Tibial nerve (tissue), 4 donors: ENCODE measurements at regions not wholly inside any gene's neighbourhood (a gene's known extent, or its start where the extent isn't known, plus 50 kb on each side); places are given as distances from the start of the nearest gene placed in this dataset.

Source experiments
- DNase-seq, 2 donors: peaks; one replicate each; pipeline ENCODE4 v3.0.0-alpha.2; 2019; ENCODE audit warnings: low spot score in 2 of 2
- H3K27ac ChIP-seq, 4 donors: fragments of 200-600 bp; sonication (generic) in 3 of 4; one replicate each; pipeline ENCODE4 v1.5.1; 2017 to 2019; ENCODE audit warnings: mild to moderate bottlenecking in 1 of 4
- H3K27me3 ChIP-seq, 2 donors: fragments of 200-600 bp; sonication (generic) in 1 of 2; one replicate each; pipeline versions ENCODE4 v1.5.1 to v1.6.0; 2017 to 2019
- H3K36me3 ChIP-seq, 3 donors: fragments of 200-600 bp; sonication (generic); one replicate each; pipeline ENCODE4 v1.5.1; 2018 to 2019
- H3K4me1 ChIP-seq, 4 donors: fragments of 200-600 bp; sonication (generic) in 3 of 4; one replicate each; pipeline ENCODE4 v1.5.1; 2017 to 2019
- H3K4me3 ChIP-seq, 4 donors: fragments of 200-600 bp; sonication (generic) in 3 of 4; one replicate each; pipeline ENCODE4 v1.5.1; 2017 to 2019; ENCODE audit warnings: mild to moderate bottlenecking in 1 of 4, moderate library complexity in 1 of 4
- H3K9me3 ChIP-seq, 4 donors: fragments of 200-600 bp; sonication (generic) in 3 of 4; one replicate each; pipeline ENCODE4 v1.5.1; 2017 to 2019
- EP300 ChIP-seq, 2 donors: sonication (generic); formaldehyde crosslinking; IDR thresholded peaks; one replicate each; pipeline ENCODE4 v1.6.1; 2017; ENCODE audit warnings: antibody characterized with exemption in 2 of 2, mild to moderate bottlenecking in 1 of 2
- POLR2A ChIP-seq, 2 donors: fragments of 450-650 bp; IDR thresholded peaks; one replicate each; pipeline ENCODE4 v1.6.1; 2017; ENCODE audit warnings: antibody characterized with exemption in 2 of 2, mild to moderate bottlenecking in 2 of 2, moderate library complexity in 2 of 2
- WGBS, 2 donors: methylation state at CpG; one replicate each; pipeline ENCODE4 v1.1.5; 2018; 5-methylcytosine and 5-hydroxymethylcytosine counted together
- TF ChIP-seq, protein P1 (sequence below), 5 experiments: fragments of 200-600 bp in 3 of 5; fragments of 450-650 bp in 2 of 5; sonication (generic) in 3 of 5; IDR thresholded peaks; one replicate each; pipeline ENCODE4 v1.5.1; 2016 to 2019; ENCODE audit warnings: antibody characterized with exemption in 5 of 5, mild to moderate bottlenecking in 3 of 5, moderate library complexity in 2 of 5

GRCh38 chr1:105396001-105396400 lies 1646.3 kb downstream of the AMY1C start:
- no peak for DNase-seq
- Histone ChIP-seq H3K36me3 (no peaks in the 10 kb centered on the region), H3K4me3 (no peak overlapping the region), H3K27me3 (no peaks in the 10 kb centered on the region), H3K27ac (no peak overlapping the region), H3K4me1 (no peaks in the 10 kb centered on the region), H3K9me3 (no peaks in the 10 kb centered on the region)
- TF ChIP-seq, protein P1, sequence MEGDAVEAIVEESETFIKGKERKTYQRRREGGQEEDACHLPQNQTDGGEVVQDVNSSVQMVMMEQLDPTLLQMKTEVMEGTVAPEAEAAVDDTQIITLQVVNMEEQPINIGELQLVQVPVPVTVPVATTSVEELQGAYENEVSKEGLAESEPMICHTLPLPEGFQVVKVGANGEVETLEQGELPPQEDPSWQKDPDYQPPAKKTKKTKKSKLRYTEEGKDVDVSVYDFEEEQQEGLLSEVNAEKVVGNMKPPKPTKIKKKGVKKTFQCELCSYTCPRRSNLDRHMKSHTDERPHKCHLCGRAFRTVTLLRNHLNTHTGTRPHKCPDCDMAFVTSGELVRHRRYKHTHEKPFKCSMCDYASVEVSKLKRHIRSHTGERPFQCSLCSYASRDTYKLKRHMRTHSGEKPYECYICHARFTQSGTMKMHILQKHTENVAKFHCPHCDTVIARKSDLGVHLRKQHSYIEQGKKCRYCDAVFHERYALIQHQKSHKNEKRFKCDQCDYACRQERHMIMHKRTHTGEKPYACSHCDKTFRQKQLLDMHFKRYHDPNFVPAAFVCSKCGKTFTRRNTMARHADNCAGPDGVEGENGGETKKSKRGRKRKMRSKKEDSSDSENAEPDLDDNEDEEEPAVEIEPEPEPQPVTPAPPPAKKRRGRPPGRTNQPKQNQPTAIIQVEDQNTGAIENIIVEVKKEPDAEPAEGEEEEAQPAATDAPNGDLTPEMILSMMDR (IDR thresholded peaks at IDR 0.05): no peak
- TF ChIP-seq EP300 (IDR thresholded peaks at IDR 0.05): no peak
- no peak for TF ChIP-seq POLR2A (IDR thresholded peaks at IDR 0.05)
- WGBS, 2 donors: 42 to 50% methylated on average over 2 of the region's 2 CpGs

GRCh38 chr1:105398909-105399308 lies 1649.2 kb downstream of the AMY1C start:
- H3K4me3 ChIP-seq: no peak overlapping the region
- TF ChIP-seq, protein P1 (IDR thresholded peaks at IDR 0.05): no peak
- TF ChIP-seq EP300 (IDR thresholded peaks at IDR 0.05) (no peak), POLR2A (IDR thresholded peaks at IDR 0.05) (no peak)
- no peaks in the 10 kb centered on the region for H3K27me3 ChIP-seq
- no peaks in the 10 kb centered on the region for H3K36me3 ChIP-seq
- no peaks in the 10 kb centered on the region for H3K4me1 ChIP-seq
- no peak overlapping the region for H3K27ac ChIP-seq
- no peak for DNase-seq
- no peaks in the 10 kb centered on the region for H3K9me3 ChIP-seq

DNA sequence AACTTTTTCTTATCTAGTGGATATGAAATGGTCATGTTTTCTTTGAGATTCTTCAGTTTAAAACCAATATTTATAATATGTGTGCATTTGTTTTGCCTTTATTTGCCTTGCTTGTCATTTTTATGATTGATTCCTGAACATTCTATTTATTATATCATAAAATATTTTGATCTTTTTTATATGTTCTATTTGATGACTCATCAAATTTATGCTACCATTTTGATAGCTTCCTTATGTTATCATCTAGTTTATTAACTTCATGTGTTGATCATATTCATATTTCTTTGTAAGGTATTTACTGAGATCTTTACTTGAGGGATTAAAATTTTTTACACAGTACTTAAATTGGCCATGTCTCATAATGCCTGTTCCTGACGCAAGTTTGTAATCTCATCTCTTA lies 1650.0 kb downstream of the AMY1C start:
- Histone ChIP-seq H3K27ac (no peak overlapping the region), H3K36me3 (no peaks in the 10 kb centered on the region), H3K9me3 (no peaks in the 10 kb centered on the region), H3K4me1 (no peaks in the 10 kb centered on the region), H3K4me3 (no peak overlapping the region), H3K27me3 (no peaks in the 10 kb centered on the region)
- WGBS, 2 donors: 87 to 96% methylated on average over 1 of the region's 1 CpG
- TF ChIP-seq EP300 (IDR thresholded peaks at IDR 0.05) (no peak), POLR2A (IDR thresholded peaks at IDR 0.05) (no peak)
- TF ChIP-seq, protein P1 (IDR thresholded peaks at IDR 0.05): no peak
- no peak for DNase-seq

GRCh38 chr1:105416261-105416660 lies 1640.2 kb upstream of the PRMT6 start:
- DNase-seq: no peak
- 77 to 86% methylated on average over 3 of the region's 3 CpGs for WGBS, 2 donors
- H3K27ac ChIP-seq: no peak overlapping the region
- no peaks in the 10 kb centered on the region for H3K4me1 ChIP-seq
- TF ChIP-seq EP300 (IDR thresholded peaks at IDR 0.05) (no peak), POLR2A (IDR thresholded peaks at IDR 0.05) (no peak)
- TF ChIP-seq, protein P1 (IDR thresholded peaks at IDR 0.05): no peak
- peaks cover 0 to 9% (median 0%) of the 10 kb centered on the region in 4 donors for H3K9me3 ChIP-seq
- no peaks in the 10 kb centered on the region for H3K36me3 ChIP-seq
- H3K4me3 ChIP-seq: no peak overlapping the region
- no peaks in the 10 kb centered on the region for H3K27me3 ChIP-seq

GRCh38 chr1:105419030-105419429 lies 1637.4 kb upstream of the PRMT6 start:
- Histone ChIP-seq H3K27me3 (no peaks in the 10 kb centered on the region), H3K4me1 (no peaks in the 10 kb centered on the region), H3K36me3 (no peaks in the 10 kb centered on the region), H3K4me3 (no peak overlapping the region), H3K27ac (no peak overlapping the region), H3K9me3 (peaks cover 0 to 5% (median 0%) of the 10 kb centered on the region in 4 donors)
- WGBS, 2 donors: 21 to 35% methylated on average over 1 of the region's 1 CpG
- TF ChIP-seq POLR2A (IDR thresholded peaks at IDR 0.05) (no peak), EP300 (IDR thresholded peaks at IDR 0.05) (no peak)
- TF ChIP-seq, protein P1 (IDR thresholded peaks at IDR 0.05): no peak
- DNase-seq: no peak
